HG03354 (cell line): ENCODE measurements at regions not wholly inside any gene's neighbourhood (a gene's known extent, or its start where the extent isn't known, plus 50 kb on each side); places are given as distances from the start of the nearest gene placed in this dataset.
A peak's percentile ranks its signal among the peaks of the same experiment; 100 is the strongest.
"Not testable (repeated sequence)": the region's sequence is repeated elsewhere in the genome, so short reads cannot be mapped to it uniquely, and the experiment has no call there.

Experiments used
- ATAC-seq: cut with Tn5 transposase; IDR thresholded peaks from one replicate; pipeline ENCODE4 v1.9.1; 2021; ENCODE audit warnings: mild to moderate bottlenecking; ENCODE audit not compliant: unreplicated experiment, poor library complexity, severe bottlenecking

DNA sequence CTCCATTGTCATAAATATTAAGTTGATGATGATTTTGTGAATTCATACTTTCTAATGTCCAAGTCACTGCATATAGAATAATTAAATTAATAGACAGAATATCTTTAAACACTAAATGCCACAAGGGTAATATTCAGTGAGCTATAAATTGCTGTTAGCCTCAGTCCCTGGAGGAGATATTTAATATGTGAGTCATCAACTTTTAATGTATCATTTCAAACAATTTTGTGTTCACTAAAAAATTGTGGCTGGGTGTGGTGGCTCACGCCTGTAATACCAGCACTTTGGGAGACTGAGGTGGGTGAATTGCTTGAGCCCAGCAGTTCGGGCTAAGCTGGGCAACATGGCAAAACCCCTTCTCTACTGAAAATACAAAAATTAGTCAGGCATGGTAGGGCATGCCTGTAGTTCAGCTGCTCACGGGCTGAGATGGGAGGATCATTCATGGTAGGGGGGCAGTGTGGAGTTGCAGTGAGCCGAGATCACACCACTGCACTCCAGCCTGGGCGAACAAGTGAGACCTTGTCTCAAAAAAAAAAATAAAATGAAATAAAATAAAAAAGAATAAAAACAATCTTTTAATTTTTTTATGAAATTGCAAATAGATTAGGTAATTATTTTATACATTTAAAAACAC, 717.3 kb upstream of the CHD1 start:
- ATAC-seq: no peak

DNA sequence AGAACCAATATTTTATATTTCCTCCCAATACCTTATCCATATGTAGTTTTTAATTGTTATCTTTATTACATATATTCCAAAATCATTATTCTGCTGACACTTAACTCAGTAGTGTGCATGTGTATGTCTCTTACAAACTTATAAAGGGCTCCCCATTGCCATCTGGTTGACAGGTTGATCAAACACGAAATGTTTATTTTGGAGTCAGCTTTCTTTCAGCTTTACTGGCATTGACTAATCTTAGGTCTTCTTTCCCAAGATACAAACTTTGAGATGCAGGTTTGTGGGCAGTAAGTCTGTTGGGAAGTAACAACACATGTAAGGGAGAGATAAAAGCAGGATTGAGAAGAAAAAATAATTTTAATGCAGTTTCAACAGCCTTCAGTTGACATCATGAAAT, 716.0 kb upstream of the CHD1 start:
- no peak for ATAC-seq

DNA sequence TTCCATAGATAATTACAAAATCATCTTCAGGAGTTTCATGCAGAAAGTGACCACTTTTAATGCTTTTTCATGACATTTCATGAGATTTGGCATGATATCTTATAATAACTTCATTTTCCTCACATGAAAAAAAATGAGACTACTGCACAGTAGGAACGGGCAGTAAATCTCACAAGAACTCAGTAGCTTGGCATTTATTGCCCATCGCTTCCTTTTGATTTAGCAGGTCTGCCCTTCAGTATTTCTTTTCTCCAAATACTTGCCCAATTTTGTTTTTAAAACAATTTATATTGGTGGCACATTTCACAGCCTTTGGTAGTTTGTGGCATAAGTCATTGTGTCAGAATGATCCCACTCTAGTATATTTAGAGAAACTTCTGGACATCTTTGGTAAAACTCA, 711.8 kb upstream of the CHD1 start:
- ATAC-seq: no peak

DNA sequence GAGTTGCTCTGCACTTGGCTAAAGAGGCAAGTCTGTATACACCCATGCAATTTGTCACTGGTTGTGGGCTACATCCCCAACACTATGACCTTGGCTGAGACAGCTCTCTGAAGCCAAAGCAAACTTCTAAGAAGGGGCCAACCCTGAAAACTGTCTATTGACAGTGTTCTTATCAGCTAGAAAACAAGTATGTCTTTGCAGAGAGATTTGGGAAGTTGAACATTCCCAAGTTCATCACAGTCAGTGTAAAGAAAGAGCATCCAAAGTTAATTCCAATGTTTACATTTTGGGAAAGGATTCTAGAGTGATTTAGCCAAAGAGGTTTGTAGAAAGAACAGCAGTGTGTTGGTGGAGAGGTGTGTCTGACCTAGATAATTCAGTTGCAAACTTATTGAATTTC, 711.1 kb upstream of the CHD1 start:
- no peak for ATAC-seq

DNA sequence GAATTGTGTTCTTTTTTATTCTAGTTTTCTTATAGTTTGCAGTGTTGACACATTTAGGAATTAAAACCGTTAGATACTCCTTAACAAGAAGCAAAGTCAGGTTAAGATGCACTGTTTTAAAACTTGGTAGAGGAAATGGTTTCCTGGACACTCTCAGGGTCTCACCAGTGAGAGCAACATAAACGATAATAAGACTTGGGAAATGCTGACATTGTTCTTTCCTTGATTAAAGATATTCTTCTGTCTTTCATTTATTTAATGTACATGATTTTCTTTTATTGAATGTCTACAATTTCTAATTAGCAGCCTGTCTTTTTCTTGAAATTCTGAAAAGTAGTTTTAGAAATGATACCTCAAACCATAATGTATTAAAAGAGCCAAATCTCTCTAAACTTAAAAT, 707.9 kb upstream of the CHD1 start:
- ATAC-seq: no peak

DNA sequence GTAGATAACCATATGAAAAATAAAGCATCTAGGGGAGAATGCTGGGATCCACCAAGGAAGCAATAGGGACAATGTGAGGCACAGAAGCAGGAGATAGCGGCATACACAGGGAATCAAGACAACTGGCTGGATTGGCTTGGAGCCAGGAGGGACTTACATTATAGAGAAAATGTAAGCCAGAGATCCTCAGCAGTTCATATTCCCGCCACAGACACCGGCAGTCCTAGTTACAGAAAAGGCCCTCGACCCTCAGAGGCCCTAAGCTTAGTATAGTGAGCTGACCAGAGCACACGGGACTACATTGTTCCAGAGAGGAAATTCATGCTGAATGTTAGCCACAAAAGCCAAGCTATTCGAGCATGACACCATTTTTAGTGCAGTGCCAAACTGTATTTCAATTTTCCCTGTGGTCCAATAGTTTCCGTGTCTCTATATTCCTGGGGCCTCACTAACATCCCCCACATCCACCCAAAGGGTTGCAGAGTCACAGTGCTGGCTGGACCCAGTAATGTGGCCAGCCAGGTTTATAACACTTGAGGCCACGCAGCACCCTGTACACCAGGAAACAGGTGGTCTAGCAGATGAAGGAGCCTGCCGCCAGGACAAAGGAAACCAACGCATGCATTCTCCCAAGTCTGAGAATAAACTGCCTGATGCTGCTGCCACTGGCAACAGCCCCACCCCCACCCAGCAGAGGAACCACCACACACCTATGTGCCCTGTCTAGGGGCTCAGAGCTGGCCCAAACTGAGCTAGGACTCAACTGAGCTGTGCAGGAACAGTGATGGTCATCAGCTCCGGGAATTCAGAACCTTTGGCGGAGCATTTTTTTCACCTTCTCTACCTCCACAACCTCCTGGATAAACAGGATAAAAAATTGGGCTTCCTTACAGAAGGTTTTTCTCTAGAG, 693.2 kb upstream of the CHD1 start:
- no peak for ATAC-seq

DNA sequence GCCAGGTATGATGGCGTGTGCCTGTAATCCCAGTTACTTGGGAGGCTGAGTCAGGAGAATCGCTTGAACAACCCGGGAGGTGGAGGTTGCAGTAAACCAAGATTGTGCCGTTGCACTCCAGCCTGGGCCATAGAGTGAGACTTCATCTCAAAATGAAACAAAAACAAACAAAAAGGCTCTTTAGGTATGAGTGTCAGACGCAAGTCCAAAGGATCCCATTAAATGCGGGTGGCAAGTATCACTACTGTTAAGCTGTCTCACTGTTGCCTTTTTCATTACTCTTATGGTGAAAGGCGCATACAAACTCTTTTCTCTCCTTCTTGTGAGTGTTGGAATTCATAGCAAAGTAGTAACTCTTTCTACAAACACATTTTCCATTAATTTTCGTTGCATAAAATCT, 688.5 kb upstream of the CHD1 start:
- no peak for ATAC-seq

DNA sequence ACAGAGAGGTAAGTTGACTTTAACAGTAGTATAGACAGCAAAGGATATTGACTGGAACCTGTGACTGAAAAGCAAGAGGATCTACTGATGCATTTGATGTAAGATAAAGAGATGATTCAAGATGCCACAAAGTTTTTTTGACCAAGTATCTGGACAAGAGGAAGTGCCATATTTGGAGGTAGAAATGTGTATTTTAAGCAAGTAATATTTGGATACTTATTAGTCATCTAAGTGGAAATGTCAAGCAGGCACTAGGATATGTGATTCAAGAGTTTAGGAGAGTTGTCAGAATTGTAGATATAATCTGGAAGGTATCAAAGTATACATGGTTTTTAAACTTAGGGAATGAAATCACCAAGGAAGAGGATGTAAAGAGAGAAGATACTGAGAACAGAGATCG, 686.1 kb upstream of the CHD1 start:
- no peak for ATAC-seq

DNA sequence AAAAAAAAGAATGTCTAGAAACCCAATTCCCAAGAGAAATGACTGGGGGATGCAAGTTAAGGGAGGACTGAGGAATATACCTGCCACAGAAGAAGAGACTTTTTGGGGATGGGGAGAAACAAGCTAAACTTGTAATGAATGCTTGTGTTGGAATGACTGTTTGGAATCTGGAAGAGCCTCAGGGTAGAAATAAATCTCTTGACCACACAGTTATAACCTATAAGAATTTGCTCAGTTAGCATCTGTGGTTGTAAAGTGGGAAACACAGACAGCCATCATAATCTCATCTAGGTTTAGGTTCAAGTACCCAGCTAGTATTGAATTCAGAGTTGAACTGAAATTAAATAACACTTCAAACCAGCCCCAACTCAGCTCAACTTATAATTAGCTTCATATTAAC, 678.3 kb upstream of the CHD1 start:
- no peak for ATAC-seq

DNA sequence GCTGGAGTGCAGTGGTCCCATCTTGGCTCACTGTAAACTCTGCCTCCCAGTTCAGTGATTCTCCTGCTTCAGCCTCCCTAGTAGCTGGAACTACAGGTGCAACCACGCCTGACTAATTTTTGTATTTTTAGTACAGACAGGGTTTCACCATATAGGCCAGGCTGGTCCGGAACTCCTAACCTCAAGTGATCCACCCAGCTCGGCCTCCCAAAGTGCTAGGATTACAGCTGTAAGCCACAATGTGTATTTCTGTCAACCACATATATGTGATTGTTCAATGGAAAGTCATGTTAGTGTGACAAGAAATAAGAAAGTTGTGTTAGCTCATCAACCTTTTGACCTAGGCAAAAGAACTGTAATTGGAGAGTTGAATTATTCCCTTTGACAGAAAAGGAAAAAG, 677.1 kb upstream of the CHD1 start:
- no peak for ATAC-seq

DNA sequence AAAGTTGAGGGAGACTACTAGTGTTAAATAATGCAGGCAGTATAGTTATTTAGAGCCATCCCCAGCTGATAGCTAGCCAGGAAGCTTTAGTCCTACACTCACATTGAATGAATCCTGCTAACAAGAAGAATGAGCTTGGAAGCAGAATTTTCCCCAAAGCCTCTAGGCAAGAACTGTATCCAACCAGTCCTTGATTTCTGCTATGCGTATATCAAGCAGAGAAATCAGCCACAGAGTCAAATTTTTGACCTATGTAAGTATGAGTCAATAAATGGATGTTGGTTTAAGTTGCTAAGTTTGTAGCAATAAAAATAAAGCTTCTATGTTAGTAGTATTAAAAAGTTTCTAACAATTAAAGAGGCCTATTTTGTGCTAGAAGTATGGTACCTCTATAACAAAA, 672.1 kb upstream of the CHD1 start:
- no peak for ATAC-seq

DNA sequence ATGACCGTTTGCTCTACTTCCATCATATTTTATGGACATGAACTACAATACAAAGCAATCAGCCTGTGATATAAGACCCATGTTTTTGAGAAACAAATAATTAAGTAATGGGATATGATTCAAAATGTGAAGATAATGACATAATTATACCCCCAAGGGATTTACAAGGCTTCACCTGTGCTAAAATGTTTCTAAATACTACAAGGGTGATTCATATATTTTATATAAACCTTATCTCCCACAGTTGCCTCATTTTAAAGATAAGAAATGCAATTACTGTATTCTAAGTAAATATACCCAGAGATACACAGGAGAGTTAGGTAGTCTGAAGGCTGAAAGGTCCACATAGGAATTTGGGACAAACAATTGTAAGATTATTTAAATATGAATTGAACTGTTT, 662.0 kb upstream of the CHD1 start:
- no peak for ATAC-seq

DNA sequence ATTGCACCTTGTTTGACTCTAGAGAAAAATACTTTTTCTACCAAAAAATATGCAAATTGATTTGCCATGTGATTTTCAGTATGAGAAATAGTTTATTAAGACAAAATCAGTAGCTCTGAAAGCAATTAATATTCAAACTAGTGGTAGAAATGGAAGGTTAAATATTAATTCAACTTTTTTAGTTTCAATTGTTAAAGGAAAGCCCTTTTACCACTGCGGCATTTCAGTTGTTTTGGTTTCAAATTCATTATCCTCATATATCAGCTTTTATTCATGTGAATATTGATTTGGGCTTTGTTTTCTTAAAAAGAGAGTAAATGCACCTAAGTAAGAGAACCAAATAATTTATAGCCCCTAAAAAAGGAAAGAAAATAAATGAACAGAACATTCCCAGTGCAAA, 660.6 kb upstream of the CHD1 start:
- ATAC-seq: peak; percentile 43

DNA sequence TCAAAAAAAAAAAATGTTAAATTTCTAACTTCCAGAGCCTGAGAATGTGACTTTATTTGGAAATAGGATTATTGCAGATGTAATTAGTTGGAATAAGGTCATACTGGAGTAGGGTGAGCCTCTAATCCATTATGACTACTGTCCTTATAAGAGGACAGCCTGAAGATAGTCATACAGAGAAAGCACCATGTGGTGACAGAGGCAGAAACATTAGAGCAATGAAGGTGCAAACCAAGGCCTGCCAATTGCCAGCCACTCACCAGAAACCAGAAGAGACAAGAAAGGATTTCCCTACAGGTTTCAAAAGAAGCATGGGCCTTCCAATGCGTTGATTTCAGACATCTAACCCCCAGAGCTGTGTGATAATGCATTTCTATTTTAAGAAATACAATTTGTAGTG, 659.2 kb upstream of the CHD1 start:
- peak; percentile 70 for ATAC-seq

DNA sequence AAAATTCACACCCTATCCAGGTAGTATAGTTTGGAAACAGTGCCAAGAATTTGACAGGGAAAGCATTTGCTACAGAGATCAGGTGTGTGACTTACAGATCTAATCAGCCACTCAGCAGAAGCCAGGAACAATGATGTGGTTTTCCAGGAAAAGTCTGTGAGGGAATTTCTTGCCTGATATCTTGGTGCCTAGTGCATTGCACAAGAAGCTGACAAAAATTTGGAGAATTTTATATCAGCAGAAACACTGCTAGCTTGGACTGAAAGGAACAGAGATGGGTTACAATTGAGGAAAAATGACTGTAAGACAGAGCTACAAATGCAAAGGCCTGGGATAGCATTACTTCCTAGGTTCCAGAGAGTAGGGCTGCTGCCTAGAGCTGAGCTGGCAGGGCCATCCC, 658.1 kb upstream of the CHD1 start:
- no peak for ATAC-seq

DNA sequence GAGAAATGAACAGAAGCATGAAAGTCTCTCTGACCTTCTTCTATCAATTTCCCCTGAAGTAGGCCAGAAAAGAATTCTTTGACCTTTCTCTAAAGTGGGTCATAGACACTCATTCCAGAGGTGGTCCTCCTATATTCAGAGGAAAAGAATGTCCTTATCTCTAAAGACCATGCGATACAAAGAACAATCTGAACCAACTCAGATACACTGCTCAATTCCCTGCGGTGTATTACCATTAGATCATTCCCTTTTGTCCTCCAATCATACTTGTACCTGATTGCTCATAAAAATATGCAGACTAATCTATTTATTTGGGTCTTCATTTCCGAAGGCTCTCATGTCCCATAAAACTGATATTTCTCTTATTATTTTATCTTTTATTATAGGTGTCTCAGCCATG, 652.4 kb upstream of the CHD1 start:
- not testable (repeated sequence) for ATAC-seq

DNA sequence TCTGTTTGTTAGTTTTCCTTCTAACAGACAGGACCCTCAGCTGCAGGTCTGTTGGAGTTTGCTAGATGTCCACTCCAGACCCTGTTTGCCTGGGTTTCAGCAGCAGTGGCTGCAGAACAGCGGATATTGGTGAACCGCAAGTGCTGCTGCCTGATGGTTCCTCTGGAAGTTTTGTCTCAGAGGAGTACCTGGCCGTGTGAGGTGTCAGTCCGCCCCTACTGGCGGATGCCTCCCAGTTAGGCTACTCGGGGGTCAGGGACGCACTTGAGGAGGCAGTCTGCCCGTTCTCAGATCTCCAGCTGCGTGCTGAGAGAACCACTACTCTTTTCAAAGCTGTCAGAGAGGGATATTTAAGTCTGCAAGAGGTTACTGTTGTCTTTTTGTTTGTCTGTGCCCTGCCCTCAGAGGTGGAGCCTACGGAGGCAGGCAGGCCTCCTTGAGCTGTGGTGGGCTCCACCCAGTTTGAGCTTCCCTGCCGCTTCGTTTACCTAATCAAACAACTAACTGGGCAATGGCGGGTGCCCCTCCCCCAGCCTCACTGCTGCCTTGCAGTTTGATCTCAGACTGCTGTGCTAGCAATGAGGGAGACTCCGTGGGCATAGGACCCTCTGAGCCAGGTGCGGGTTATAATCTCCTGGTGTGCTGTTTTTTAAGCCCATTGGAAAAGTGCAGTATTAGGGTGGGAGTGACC, 634.3 kb upstream of the CHD1 start:
- ATAC-seq: not testable (repeated sequence)

DNA sequence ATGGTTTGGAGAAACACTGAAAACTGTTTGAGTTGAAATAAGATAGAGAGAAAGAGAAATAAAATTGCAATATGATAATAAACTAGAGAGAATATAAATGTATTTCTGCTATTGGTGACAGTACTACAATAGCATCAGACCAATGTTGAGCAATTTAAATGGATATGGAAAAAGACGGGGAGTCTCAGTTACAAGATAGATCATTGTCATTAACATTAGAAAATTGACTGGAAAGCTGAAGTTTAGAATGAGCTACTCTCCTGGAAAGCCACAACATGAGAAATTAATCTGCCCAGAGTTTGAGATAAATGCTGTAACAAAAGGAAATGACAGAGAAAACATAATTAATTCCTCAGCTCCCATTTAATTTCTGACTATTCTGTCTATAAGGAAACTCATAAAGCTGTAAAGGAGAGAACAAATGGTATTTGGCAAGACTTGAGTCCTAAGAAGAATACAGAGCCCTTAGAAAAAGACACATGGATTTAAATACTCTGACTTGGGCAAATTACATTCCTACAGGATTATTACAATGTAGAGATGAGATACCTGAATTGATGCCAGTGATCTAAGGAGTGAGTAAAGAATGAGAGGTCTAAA, 624.5 kb upstream of the CHD1 start:
- ATAC-seq: no peak

DNA sequence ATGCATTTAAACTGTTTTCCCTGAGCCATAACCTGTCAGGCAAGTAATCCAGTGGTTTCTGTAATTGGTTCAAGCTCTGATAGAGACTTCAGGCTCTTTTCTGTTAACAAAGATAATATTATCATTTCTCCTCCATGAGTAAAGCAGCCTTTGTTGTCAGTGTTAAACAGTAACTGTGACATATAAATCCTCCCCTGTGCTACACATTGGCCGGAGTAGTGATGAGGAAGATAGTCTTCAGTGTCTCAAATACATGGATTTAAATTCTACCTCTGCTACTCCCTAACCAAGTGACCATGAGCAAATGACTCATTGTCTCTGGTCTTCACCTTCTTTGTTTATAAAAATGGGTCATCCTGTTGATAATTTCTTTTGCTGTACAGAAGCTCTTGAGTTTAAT, 615.5 kb upstream of the CHD1 start:
- no peak for ATAC-seq

DNA sequence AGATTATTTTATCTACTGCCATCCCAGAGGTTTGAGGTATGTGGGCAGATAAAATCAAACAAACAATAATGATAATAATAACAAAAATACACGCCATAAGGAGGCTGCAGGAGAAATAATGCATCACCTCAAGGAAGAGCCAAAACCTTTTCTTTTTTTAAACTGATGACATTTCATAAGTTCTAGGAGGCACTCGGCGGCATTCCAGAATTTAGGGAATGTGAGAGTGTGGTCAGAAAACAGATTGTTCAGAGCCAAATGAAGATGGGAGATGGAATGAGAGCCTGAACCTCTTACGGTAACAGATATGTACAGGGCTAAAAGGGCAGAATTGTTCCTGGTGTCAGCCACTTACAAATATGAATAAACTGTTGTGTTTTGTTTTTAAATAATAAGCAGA, 615.0 kb upstream of the CHD1 start:
- no peak for ATAC-seq

DNA sequence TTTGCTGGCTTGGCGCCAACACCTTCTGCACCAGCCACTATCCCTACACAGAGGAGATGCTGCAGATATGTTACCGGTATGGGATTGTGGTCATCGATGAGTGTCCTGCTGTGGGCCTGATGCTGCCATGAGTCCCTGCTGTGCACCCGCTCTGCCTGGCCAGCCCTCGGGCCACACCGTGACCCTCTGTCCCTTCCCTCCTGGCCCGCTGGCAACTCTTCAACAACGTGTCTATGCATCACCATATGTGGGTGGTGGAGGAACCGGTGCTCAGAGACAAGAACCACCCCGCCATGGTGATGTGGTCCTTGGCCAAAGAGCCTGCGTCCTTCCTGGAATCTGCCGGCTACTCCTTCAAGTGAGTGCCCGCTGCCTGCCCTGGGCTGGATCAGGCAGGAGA, 605.4 kb upstream of the CHD1 start:
- ATAC-seq: not testable (repeated sequence)
